Transverse colon (tissue), 4 donors: ENCODE measurements at regions not wholly inside any gene's neighbourhood (a gene's known extent, or its start where the extent isn't known, plus 50 kb on each side); places are given as distances from the start of the nearest gene placed in this dataset.

Source experiments
- DNase-seq: peaks from one replicate; pipeline ENCODE4 v3.0.0-alpha.2; 2019
- H3K27ac ChIP-seq, 4 donors: fragments of 200-600 bp; sonication (generic); 2 replicates each; pipeline ENCODE4 v1.5.1; 2016 to 2018; ENCODE audit warnings: inconsistent platforms in 4 of 4
- H3K27me3 ChIP-seq: fragments of 200-600 bp; sonication (generic); 2 replicates; pipeline ENCODE4 v1.5.1; 2017; ENCODE audit warnings: inconsistent platforms
- H3K36me3 ChIP-seq, 4 donors: fragments of 200-600 bp; sonication (generic); 2 replicates each; pipeline ENCODE4 v1.5.1; 2017 to 2019; ENCODE audit warnings: inconsistent platforms in 4 of 4
- H3K4me1 ChIP-seq, 4 donors: fragments of 200-600 bp; sonication (generic); 2 replicates each; pipeline ENCODE4 v1.5.1; 2017 to 2020; ENCODE audit warnings: inconsistent platforms in 4 of 4
- H3K4me3 ChIP-seq, 4 donors: fragments of 200-600 bp; sonication (generic); 1 replicate in 1 of 4; 2 replicates in 3 of 4; pipeline versions ENCODE4 v1.5.1 to v1.6.1; 2017 to 2019; ENCODE audit warnings: inconsistent platforms in 4 of 4
- H3K9me3 ChIP-seq, 2 donors: fragments of 200-600 bp; sonication (generic); 2 replicates each; pipeline ENCODE4 v1.5.1; 2017 to 2019; ENCODE audit warnings: inconsistent platforms in 2 of 2
- EP300 ChIP-seq: sonication (generic); formaldehyde crosslinking; IDR thresholded peaks from one replicate; pipeline ENCODE4 v1.6.1; 2017; ENCODE audit warnings: antibody characterized with exemption, low read depth
- POLR2A ChIP-seq: fragments of 450-650 bp; IDR thresholded peaks from one replicate; pipeline ENCODE4 v1.6.1; 2016; ENCODE audit warnings: antibody characterized with exemption, mild to moderate bottlenecking, moderate library complexity
- POLR2AphosphoS5 ChIP-seq, 3 donors: sonication (generic); formaldehyde crosslinking; IDR thresholded peaks; one replicate each; pipeline ENCODE4 v1.6.1; 2016; ENCODE audit warnings: antibody characterized with exemption in 3 of 3
- WGBS, 2 donors: methylation state at CpG; one replicate each; pipeline ENCODE4 v1.1.5; 2018; ENCODE audit warnings: low coverage in 1 of 2; 5-methylcytosine and 5-hydroxymethylcytosine counted together
- in situ Hi-C, 4 donors: fragments of 200-750 bp; cut with MboI; loops; one replicate each; pipeline versions ENCODE4 v1.15.0 to v1.15.1; 2017; ENCODE audit warnings: low sequenced_read_pairs in 3 of 4, low pct_ligation_motif_present in 1 of 4, low pct_unique_long_range_greater_than_20kb in 1 of 4
- intact Hi-C: fragments of 100-400 bp; cut with DNase I; formaldehyde crosslinking; loops from one replicate; pipeline ENCODE4 v1.15.1; 2023; ENCODE audit warnings: low total_unique reads
- TF ChIP-seq, protein P1 (sequence below), 5 experiments: fragments of 200-600 bp in 3 of 5; fragments of 450-650 bp in 2 of 5; sonication (generic) in 3 of 5; IDR thresholded peaks; 1 replicate in 2 of 5; 2 replicates in 3 of 5; pipeline ENCODE4 v1.5.1; 2016 to 2017; ENCODE audit warnings: antibody characterized with exemption in 5 of 5, inconsistent platforms in 3 of 5, mild to moderate bottlenecking in 2 of 5, moderate library complexity in 1 of 5

DNA sequence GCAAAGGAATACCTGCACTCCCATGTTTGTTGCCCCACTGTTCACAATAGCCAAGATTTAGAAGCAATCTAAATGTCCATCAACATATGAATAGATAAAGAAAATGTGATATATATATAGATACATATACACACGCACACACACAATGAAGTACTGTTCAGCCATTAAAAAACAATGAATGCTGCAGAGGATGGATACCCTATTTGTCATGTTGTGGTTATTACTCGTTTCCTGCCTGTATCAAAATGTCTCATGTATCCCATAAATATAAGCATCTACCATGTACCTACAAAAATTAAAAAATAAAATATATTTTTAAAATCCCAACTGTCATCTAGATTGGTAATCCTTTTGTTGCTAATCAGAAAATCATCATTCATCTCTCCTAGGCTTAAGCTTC is 634.8 kb upstream of the ADGRL2 start:
- no peak for DNase-seq
- WGBS, 2 donors, result 74 to 79% methylated on average over 2 of the region's 2 CpGs
- TF ChIP-seq, protein P1, sequence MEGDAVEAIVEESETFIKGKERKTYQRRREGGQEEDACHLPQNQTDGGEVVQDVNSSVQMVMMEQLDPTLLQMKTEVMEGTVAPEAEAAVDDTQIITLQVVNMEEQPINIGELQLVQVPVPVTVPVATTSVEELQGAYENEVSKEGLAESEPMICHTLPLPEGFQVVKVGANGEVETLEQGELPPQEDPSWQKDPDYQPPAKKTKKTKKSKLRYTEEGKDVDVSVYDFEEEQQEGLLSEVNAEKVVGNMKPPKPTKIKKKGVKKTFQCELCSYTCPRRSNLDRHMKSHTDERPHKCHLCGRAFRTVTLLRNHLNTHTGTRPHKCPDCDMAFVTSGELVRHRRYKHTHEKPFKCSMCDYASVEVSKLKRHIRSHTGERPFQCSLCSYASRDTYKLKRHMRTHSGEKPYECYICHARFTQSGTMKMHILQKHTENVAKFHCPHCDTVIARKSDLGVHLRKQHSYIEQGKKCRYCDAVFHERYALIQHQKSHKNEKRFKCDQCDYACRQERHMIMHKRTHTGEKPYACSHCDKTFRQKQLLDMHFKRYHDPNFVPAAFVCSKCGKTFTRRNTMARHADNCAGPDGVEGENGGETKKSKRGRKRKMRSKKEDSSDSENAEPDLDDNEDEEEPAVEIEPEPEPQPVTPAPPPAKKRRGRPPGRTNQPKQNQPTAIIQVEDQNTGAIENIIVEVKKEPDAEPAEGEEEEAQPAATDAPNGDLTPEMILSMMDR (IDR thresholded peaks at IDR 0.05), result no peak
- TF ChIP-seq POLR2A (no peak), POLR2AphosphoS5 (IDR thresholded peaks at IDR 0.05) (no peak)
- Histone ChIP-seq H3K27ac (no peak overlapping the region), H3K4me1 (no peaks in the 10 kb centered on the region), H3K36me3 (no peaks in the 10 kb centered on the region), H3K27me3 (no peaks in the 10 kb centered on the region), H3K4me3 (no peak overlapping the region), H3K9me3 (peaks cover 0 to 5% of the 10 kb centered on the region in 2 donors)
- intact Hi-C loops, result loop anchor here (5.0 kb wide), 1 partner anchor 1921 kb away; no protein-coding TSS in a partner anchor
- in situ Hi-C loops, result no loop called here

DNA sequence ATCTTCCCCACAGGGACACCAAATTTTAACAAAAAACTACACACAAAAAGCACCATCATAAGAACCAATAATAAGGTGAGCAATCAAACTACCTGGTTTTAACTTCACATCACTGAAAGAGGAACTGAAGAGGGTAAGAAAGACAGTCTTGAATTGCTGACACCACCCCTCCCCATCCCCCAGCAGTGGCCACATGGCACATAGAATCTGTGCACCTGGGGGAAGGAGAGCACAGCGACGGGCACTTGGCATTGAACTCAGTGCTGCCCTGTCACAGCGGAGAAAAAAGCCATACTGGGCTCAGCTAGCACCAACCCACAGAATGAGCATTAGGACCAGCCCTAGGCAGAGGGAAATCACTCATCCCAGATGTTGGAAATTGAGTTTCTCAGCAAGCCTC is 640.0 kb upstream of the ADGRL2 start:
- intact Hi-C loops (no loop called here), in situ Hi-C loops (no loop called here)
- DNase-seq, result no peak
- Histone ChIP-seq H3K4me3 (no peak overlapping the region), H3K27ac (no peak overlapping the region), H3K9me3 (no peaks in the 10 kb centered on the region), H3K4me1 (no peaks in the 10 kb centered on the region), H3K36me3 (no peaks in the 10 kb centered on the region), H3K27me3 (no peaks in the 10 kb centered on the region)
- 100% methylated on average over 3 of the region's 3 CpGs; no CpG with 5 or more reads in 1 of the 2 donors for WGBS, 2 donors
- TF ChIP-seq, protein P1 (IDR thresholded peaks at IDR 0.05), result no peak
- TF ChIP-seq EP300 (no peak), POLR2A (no peak), POLR2AphosphoS5 (IDR thresholded peaks at IDR 0.05) (no peak)

DNA sequence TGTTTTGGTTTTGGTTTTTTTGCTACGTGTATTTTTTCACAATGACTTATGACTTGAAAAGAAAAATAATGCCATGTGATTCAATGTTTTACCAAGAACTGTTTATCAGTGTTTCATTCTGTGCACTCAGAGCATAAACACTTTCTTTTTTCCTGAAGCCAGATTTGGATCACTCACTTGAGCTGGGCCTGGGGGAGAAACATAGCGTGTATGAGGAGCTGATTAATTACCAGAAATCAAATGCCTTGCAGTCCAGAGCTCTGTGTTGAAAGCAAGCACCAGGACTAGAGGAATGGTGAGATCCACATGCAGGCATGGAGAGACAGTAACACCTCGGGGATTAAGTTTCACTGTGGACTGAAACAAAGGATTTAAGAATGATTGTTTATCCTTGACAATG is 642.1 kb upstream of the ADGRL2 start:
- in situ Hi-C loops, result no loop called here
- WGBS, 2 donors, result 46 to 48% methylated on average over 3 of the region's 3 CpGs
- Histone ChIP-seq H3K9me3 (no peaks in the 10 kb centered on the region), H3K4me3 (no peak overlapping the region), H3K27ac (no peak overlapping the region), H3K27me3 (no peaks in the 10 kb centered on the region), H3K4me1 (no peaks in the 10 kb centered on the region), H3K36me3 (no peaks in the 10 kb centered on the region)
- DNase-seq, result no peak
- intact Hi-C loops, result no loop called here
- TF ChIP-seq EP300, result no peak
- TF ChIP-seq, protein P1 (IDR thresholded peaks at IDR 0.05), result no peak
- no peak for TF ChIP-seq POLR2AphosphoS5 (IDR thresholded peaks at IDR 0.05)
- no peak for TF ChIP-seq POLR2A

DNA sequence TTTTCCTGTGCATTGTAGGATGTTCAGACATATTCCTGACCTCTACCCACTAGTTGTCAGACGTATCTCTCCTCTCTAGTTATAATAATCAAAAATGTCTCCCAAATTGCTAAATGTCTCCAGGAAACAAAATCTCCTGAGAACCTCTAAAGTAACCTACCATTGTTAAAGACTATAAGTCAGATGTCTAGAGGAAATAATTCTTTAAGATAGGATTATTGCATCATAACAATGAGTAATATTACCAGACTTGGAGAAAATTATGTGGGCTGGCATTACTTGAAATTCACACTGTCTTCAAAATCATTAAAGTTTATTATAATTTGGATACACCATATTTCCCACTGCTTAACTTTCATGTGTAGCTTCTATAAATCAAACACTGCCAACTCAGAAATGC is 643.0 kb upstream of the ADGRL2 start:
- H3K4me3 ChIP-seq, result no peak overlapping the region
- intact Hi-C loops, result no loop called here
- no peak for DNase-seq
- TF ChIP-seq POLR2A (no peak), POLR2AphosphoS5 (IDR thresholded peaks at IDR 0.05) (no peak), EP300 (no peak)
- TF ChIP-seq, protein P1 (IDR thresholded peaks at IDR 0.05), result no peak
- WGBS, 2 donors, result 64 to 75% methylated on average over 1 of the region's 1 CpG
- H3K27ac ChIP-seq, result no peak overlapping the region
- in situ Hi-C loops, result no loop called here
- H3K9me3 ChIP-seq, result no peaks in the 10 kb centered on the region
- H3K27me3 ChIP-seq, result no peaks in the 10 kb centered on the region
- no peaks in the 10 kb centered on the region for H3K36me3 ChIP-seq
- H3K4me1 ChIP-seq, result no peaks in the 10 kb centered on the region
